Esophagus squamous epithelium (tissue), 4 donors: ENCODE measurements at regions not wholly inside any gene's neighbourhood (a gene's known extent, or its start where the extent isn't known, plus 50 kb on each side); places are given as distances from the start of the nearest gene placed in this dataset.

ENCODE experiments used
- POLR2A ChIP-seq, 4 donors: fragments of 450-650 bp; IDR thresholded peaks; one replicate each; pipeline ENCODE4 v1.6.1; 2017; ENCODE audit warnings: antibody characterized with exemption in 4 of 4, mild to moderate bottlenecking in 4 of 4, moderate library complexity in 3 of 4
- TF ChIP-seq, protein P1 (sequence below), 6 experiments: fragments of 450-650 bp in 4 of 6; fragments of 200-600 bp in 2 of 6; sonication (generic) in 2 of 6; IDR thresholded peaks; one replicate each; pipeline ENCODE4 v1.5.1; 2016 to 2019; ENCODE audit warnings: antibody characterized with exemption in 6 of 6, mild to moderate bottlenecking in 4 of 6, moderate library complexity in 4 of 6

DNA sequence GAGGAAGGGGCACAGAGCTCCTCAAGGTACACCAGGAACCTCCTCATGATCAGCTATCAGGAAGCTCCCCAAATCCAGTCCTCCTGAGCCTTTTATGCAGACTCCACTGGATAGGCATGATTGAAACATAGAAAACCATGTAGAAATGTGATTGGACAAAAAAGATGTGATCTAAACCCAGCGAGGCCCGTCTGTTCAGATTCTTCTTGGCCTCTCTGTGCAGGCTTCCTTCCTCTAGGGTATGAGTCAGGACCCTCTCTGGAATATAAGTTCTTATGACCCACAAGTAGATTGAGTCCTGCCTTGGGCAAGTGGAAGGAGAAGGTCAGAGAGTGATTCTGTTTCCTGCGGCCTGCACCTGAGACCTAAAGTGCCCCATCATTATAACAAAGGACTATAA is 166.3 kb downstream of the PHLDA1 start:
- no peak for TF ChIP-seq POLR2A (IDR thresholded peaks at IDR 0.05)
- TF ChIP-seq, protein P1, sequence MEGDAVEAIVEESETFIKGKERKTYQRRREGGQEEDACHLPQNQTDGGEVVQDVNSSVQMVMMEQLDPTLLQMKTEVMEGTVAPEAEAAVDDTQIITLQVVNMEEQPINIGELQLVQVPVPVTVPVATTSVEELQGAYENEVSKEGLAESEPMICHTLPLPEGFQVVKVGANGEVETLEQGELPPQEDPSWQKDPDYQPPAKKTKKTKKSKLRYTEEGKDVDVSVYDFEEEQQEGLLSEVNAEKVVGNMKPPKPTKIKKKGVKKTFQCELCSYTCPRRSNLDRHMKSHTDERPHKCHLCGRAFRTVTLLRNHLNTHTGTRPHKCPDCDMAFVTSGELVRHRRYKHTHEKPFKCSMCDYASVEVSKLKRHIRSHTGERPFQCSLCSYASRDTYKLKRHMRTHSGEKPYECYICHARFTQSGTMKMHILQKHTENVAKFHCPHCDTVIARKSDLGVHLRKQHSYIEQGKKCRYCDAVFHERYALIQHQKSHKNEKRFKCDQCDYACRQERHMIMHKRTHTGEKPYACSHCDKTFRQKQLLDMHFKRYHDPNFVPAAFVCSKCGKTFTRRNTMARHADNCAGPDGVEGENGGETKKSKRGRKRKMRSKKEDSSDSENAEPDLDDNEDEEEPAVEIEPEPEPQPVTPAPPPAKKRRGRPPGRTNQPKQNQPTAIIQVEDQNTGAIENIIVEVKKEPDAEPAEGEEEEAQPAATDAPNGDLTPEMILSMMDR (IDR thresholded peaks at IDR 0.05): no peak
